ENCODE measurements at regions not wholly inside any gene's neighbourhood (a gene's known extent, or its start where the extent isn't known, plus 50 kb on each side); places are given as distances from the start of the nearest gene placed in this dataset.
A peak's percentile ranks its signal among the peaks of the same experiment; 100 is the strongest.
"Not testable (repeated sequence)": the region's sequence is repeated elsewhere in the genome, so short reads cannot be mapped to it uniquely, and the experiment has no call there.

DNA sequence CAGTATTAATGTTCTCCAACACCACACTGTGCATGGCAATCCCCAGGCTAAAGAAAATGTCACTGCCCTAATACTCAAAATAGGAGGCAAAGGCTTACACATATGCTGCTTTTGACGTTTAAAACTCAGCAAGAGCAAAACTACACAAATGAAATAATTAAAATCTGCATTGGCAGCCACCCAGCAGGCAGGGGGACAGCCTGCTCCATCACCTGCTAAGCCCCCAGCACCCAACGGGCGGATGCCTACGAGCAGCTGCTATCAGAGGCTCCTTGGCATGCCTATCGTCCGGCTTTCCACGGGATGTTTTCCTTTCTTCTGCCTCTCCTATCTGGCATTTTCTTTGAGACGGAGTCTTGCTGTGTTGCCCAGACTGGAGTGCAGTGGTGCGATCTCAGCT, 337.5 kb downstream of the SOX9 start:
- DNase-seq = no peak

DNA sequence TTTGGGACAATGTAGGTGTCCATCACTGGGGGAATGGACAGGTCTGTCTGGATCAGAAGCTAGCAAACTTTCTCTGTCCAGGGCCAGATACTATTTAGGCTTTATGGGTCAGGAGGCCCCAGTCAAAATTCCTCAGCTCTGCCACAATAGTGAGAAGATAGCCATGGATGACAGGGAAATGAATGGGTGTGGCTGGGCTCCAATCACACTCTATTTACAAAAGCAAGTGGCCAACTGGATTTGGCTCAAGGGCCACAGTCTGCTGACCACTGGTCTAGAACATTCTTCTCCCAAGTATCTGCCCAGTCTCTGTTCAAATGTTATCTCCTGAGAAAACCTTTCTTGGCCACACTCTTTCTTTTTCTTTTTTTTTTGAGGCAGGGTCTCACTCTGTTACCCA, 339.9 kb downstream of the SOX9 start:
- no peak for DNase-seq

GRCh38 chr17:72461757-72462156, 340.9 kb downstream of the SOX9 start:
- DNase-seq = no peak

DNA sequence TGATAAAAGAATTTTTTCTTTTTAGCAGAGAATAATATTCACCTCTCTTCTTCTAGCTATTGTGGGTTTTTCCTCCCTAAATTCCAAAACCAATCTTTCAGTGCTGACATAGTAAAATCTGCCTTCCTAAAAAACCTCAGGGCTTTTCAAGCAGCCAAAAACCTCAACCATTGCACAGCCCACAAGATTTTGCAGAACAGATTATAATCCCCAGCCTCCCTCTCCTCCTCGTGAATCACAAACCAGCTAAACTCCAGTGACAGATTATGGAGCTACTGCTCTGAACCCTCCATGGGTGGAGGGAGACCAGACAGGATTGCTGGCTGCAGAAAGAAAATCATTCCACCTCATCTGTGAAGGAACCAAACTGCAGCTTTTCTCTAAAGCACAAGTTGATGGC, 341.6 kb downstream of the SOX9 start:
- no peak for DNase-seq

DNA sequence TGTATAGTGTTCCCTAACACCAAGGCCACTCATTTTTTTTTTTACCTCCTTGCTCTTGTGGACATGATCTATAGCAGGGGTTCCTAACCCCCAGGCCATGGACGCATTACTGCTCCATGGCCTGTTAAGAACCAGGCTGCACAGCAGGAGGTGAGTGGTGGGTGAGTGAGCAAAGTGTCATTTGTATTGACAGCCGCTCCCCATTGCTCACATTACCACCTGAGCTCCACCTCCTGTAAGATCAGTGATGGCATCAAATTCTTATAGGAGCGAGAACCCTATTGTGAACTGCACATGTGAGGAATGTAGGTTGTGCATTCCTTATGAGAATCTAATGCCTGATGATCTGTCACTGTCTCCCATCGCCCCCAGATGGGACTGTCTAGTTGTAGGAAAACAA, 342.0 kb downstream of the SOX9 start:
- no peak for DNase-seq

DNA sequence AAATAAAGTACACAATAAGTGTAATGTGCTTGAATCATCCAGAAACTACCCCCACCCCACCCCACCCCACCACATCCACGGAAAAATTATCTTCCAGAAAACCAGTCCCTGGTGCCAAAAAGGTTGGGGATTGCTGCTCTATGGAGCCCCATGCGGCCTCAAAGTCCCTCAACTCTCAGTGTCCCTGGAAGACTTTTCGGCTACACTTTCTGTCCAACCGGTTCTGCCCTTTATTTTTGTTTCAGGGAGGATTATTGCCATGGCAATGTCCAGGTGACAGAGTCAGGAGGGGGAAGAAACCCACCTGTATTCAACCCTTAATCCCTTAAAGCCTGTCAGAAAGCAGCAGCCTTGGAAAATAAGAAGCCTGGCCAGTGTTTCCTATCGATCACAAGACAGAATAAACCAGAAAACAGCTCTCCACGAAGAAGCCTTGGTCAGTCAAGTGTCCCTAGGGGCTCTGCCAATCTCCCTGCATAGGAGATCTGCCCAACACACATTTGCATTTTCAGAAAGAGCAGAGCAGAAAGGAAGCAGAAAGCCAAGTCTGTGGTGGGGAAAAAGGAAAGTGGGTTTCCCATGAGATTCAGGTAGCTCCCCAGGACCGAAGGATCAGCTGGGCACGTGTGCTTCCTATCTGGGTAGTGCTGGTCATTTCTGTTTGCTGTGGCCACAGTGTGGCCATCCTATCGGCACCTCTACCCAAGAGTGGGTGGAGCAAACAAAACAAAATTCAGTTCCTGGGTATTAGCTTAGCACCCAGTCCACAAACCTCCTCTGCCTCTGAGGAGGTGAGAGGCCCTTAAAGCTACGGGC, 342.7 kb downstream of the SOX9 start:
- no peak for DNase-seq

DNA sequence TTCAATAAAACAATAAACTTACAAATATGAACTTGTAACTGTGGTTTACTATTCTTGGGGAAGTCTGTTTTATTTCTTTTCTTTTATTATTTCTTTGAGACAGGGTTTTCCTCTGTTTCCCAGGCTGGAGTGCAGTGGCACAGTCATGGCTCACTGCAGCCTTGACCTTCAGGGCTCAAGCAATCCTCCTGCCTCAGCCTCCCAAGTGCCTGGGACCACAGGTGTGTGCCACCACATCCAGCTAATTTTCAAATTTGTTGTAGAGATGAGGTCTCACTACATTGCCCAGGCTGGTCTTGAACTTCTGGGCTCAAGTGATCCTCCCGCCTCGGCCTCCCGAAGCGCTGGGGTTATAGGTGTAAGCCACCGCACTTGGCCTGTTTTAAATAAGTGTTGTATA, 343.4 kb downstream of the SOX9 start:
- not testable (repeated sequence) for DNase-seq

- DNase-seq = no peak
These were observed 344.6 kb downstream of the SOX9 start for GRCh38 chr17:72465191-72466024.

- no peak for DNase-seq
These were observed 345.4 kb downstream of the SOX9 start for GRCh38 chr17:72466199-72466598.

DNA sequence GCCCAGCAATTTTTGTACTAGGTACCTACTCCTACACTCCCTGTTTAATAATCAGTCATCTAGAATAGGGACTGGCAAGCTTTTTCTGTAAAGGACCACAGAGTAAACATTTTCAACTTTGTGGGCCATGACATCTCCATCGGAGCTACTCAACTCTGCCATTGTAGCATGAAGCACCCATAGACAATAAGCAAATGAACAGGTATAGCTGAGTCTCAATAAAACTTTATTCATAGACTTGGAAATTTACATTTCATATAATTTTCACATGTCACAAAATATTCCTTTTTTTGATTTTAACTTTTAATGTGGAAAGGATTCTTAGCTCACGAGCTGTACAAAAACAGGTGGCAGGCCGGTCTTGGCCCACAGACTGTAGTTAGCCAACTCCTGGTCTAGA, 345.8 kb downstream of the SOX9 start:
- DNase-seq = no peak

GRCh38 chr17:72467841-72468653, 347.2 kb downstream of the SOX9 start:
- DNase-seq = peak; percentile 70

DNA sequence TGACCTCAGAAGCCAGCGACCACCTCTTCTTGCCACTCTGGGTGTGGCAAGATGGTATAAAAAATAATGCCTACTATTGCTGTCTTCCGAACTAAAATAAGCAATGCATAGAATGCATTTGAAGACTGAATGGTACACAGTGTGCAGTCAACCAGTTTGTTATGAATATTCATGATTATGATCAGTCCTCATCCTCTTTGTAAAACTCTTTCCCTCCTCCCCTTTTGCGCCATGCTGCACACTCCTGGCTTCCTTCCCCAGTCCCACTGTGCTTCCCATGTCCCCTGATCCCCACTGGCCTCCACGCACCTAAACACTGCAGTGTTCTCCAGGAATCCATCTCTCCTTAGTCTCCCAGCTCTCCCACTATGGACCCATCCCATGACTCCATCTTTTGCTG, 348.0 kb downstream of the SOX9 start:
- DNase-seq = no peak

GRCh38 chr17:72470121-72470705, 349.4 kb downstream of the SOX9 start:
- DNase-seq = no peak

DNA sequence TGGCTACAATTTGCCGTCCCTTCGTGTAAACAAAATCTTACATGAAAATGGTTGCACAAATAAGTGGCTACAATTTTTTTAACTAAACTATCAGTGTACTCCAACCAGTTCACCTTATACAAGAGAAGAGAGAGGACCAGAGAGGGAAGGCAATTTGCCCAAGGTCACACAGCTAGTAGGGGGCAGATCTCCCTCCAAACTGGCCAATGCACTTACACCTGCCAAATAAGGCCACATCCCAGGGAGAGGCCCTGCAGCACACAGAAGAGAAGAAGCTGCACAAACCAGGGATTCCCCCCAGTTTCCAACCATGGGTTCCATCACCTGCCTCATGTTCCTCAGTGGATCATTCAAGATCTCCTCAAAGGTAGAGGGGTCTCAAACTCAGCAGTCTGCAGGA, 349.9 kb downstream of the SOX9 start:
- DNase-seq = no peak

- DNase-seq = no peak
These were observed 350.5 kb downstream of the SOX9 start for GRCh38 chr17:72471296-72471695.

GRCh38 chr17:72472106-72472505, 351.3 kb downstream of the SOX9 start:
- DNase-seq = no peak

GRCh38 chr17:72472853-72473390, 352.1 kb downstream of the SOX9 start:
- not testable (repeated sequence) for DNase-seq

DNA sequence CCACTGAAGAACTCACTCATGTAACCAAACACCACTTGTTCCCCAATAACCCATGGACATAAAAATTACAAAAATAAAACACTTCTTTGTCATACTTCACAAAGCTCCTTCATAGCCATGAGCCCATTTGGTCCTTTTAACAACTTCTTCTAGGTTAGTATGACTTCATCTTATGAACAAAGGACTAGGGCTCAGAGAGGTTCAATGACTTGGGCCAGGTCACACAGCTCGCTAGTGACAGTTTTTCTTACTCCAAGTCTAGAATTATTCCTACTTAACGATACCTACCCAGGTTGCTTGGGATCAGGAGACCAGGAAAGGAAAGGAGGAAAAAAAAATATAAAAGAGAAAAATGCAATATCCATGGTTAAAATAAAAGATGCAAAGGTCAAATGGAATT, 353.4 kb downstream of the SOX9 start:
- DNase-seq = no peak

DNA sequence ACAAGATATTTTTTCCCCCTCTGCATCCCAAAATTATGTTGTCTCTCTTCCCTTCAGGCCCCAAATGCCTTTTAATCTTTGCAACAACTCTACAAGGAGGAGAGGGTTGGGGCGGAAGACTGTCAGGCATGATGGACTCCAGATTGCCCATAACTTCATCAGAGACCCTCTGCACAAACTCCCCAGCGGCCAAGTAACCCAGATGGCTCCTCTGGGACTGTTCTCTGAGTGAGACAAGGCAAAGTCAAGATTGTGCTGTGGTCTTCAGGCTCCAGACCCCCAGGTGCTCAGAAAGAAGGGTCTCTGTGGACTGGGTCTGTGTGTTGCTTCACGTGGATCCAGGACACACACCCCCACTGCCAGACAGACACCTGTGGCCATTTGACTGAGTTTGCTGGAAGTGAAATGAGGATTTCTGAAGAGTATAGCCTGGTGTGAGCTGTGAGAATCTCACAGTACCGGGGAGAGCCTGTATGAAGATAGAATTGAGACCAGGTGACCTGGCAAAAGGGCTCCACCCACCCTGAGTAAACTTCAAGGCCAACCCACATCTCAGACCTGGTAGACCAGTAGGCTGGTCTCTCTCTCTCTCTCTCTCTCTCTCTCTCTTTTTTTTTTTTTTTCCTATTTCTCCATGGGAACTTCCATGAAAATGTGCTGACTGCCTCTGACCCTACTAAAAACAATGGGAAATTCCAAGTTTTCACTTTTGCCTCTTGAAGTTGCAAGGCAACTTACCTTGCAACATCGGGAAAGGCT, 354.1 kb downstream of the SOX9 start:
- no peak for DNase-seq

DNA sequence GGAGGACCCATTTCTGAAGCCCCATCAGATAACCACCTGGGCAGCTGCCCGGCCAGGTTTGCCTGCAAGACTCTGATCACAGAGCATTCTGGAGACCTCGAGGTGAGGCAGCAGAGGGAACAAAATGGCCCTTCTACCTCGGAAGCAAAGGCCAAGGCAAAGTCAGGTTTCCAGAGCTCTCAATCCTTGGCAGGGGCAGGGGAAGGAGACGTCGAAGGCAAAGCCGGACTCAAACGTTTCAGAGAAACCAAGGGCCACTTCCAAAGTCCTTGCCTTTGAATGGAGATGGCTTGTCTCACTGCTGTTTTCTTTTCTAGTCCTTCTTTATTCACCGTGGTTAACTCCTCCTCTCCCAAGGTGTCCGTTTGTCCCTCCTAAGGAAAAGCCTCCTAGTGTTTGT, 355.3 kb downstream of the SOX9 start:
- DNase-seq = no peak

DNA sequence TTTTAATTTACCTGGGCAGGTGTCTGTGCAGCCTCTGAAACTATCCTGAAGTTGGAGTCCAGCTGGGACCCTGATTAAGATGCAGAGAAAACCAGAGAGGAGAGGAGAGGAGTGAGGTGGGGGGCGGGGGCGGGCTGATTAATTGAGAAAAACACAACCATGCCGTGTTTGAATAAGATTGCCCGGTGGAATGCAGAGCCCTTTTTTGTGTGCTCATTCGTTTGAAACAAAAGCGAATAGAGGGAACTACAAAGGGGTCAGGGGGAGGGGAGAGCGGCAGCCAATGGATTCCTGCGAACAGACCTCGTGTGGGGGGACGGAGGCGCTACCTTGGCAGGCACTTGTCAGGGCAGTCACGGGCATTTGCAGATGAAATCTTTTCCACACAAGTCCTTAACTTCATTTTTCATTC, 355.8 kb downstream of the SOX9 start:
- DNase-seq = peak; percentile 88

DNA sequence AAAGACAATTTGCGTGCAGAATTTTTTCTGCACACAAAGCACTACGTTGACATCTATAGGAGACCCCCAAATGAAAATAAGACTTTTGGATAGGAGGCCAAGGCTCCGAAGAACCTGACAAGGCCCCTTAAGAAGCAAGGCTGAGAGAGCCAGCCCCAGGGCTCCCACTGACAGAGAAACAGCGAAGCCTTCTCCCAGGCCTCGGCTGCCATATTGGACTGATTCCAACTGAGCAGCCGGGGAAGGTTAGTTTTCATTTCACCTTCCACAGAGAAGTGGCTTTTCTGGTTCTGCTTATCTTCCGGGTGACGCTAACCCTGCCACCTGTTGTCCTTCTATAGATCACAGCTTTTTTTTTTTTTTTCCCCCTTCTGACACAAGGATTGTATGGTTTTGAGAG, 356.7 kb downstream of the SOX9 start:
- DNase-seq = no peak
